Liver (tissue), 8 donors: ENCODE measurements at regions not wholly inside any gene's neighbourhood (a gene's known extent, or its start where the extent isn't known, plus 50 kb on each side); places are given as distances from the start of the nearest gene placed in this dataset.

Experiments used
- DNase-seq: peaks from one replicate; pipeline ENCODE4 v3.0.0-alpha.2; 2017; ENCODE audit warnings: low spot score
- H3K27ac ChIP-seq, 2 donors: one replicate each; pipeline ENCODE4 v1.7.0; 2013; ENCODE audit warnings: inconsistent platforms in 2 of 2, low read length in 2 of 2, control low read depth in 1 of 2, low read depth in 1 of 2, mild to moderate bottlenecking in 1 of 2
- H3K27me3 ChIP-seq, 4 donors: one replicate each; pipeline versions ENCODE4 v1.6.1 to v1.7.0; 2013; ENCODE audit warnings: low read length in 3 of 4, inconsistent platforms in 1 of 4, mild to moderate bottlenecking in 1 of 4, moderate library complexity in 1 of 4; ENCODE audit not compliant: control insufficient read depth in 4 of 4, insufficient read depth in 4 of 4
- H3K36me3 ChIP-seq, 4 donors: one replicate each; pipeline versions ENCODE4 v1.6.1 to v1.7.0; 2013; ENCODE audit warnings: low read length in 3 of 4, mild to moderate bottlenecking in 3 of 4, low read depth in 1 of 4, moderate library complexity in 1 of 4; ENCODE audit not compliant: control insufficient read depth in 4 of 4, insufficient read depth in 3 of 4
- H3K4me1 ChIP-seq, 4 donors: one replicate each; pipeline versions ENCODE4 v1.6.1 to v1.7.0; 2013; ENCODE audit warnings: low read length in 3 of 4, mild to moderate bottlenecking in 3 of 4, moderate library complexity in 1 of 4; ENCODE audit not compliant: control insufficient read depth in 4 of 4, insufficient read depth in 4 of 4
- H3K4me3 ChIP-seq, 3 donors: one replicate each; pipeline versions ENCODE4 v1.6.1 to v1.7.0; 2013; ENCODE audit warnings: low read length in 3 of 3, control low read depth in 1 of 3, low read depth in 1 of 3, mild to moderate bottlenecking in 1 of 3
- H3K9ac ChIP-seq, 2 donors: one replicate each; pipeline ENCODE4 v1.7.0; 2013; ENCODE audit warnings: low read length in 2 of 2, mild to moderate bottlenecking in 2 of 2, moderate library complexity in 2 of 2, control low read depth in 1 of 2, low read depth in 1 of 2
- H3K9me3 ChIP-seq, 4 donors: one replicate each; pipeline versions ENCODE4 v1.6.1 to v1.7.0; 2013; ENCODE audit warnings: low read length in 3 of 4; ENCODE audit not compliant: control insufficient read depth in 4 of 4
- EGR1 ChIP-seq, 2 donors: IDR thresholded peaks; 2 replicates each; pipeline ENCODE4 v1.6.1; 2016 to 2018; ENCODE audit warnings: antibody characterized with exemption in 2 of 2, low read depth in 2 of 2
- FOXA1 ChIP-seq: IDR thresholded peaks from 2 replicates; pipeline ENCODE4 v1.6.1; 2016; ENCODE audit warnings: antibody characterized with exemption
- FOXA2 ChIP-seq: IDR thresholded peaks from 2 replicates; pipeline ENCODE4 v1.6.1; 2016; ENCODE audit warnings: antibody characterized with exemption
- GABPA ChIP-seq, 2 donors: IDR thresholded peaks in 1 of 2; conservative IDR thresholded peaks in 1 of 2; 2 replicates each; pipeline ENCODE4 v1.6.1; 2016; ENCODE audit warnings: antibody characterized with exemption in 2 of 2, mild to moderate bottlenecking in 1 of 2, moderate library complexity in 1 of 2
- HNF4A ChIP-seq, 2 donors: conservative IDR thresholded peaks; 2 replicates each; pipeline ENCODE4 v1.6.1; 2016; ENCODE audit warnings: antibody characterized with exemption in 2 of 2, mild to moderate bottlenecking in 2 of 2
- HNF4G ChIP-seq: IDR thresholded peaks from 2 replicates; pipeline ENCODE4 v1.6.1; 2016; ENCODE audit warnings: antibody characterized with exemption
- JUND ChIP-seq, 2 donors: IDR thresholded peaks; 2 replicates each; pipeline ENCODE4 v1.6.1; 2016; ENCODE audit warnings: antibody characterized with exemption in 2 of 2
- NR2F2 ChIP-seq: IDR thresholded peaks from 2 replicates; pipeline ENCODE4 v1.6.1; 2016; ENCODE audit warnings: antibody characterized with exemption
- RAD21 ChIP-seq, 2 donors: IDR thresholded peaks; 2 replicates each; pipeline ENCODE4 v1.6.1; 2016; ENCODE audit warnings: antibody characterized with exemption in 2 of 2, mild to moderate bottlenecking in 2 of 2
- RXRA ChIP-seq, 2 donors: IDR thresholded peaks; 2 replicates each; pipeline ENCODE4 v1.6.1; 2017 to 2018; ENCODE audit warnings: antibody characterized with exemption in 2 of 2, mild to moderate bottlenecking in 1 of 2
- SP1 ChIP-seq: IDR thresholded peaks from 2 replicates; pipeline ENCODE4 v1.6.1; 2018; ENCODE audit warnings: antibody characterized with exemption, mild to moderate bottlenecking
- TAF1 ChIP-seq: conservative IDR thresholded peaks from 2 replicates; pipeline ENCODE4 v1.6.1; 2016; ENCODE audit warnings: antibody characterized with exemption, mild to moderate bottlenecking
- YY1 ChIP-seq: IDR thresholded peaks from 2 replicates; pipeline ENCODE4 v1.6.1; 2016; ENCODE audit warnings: antibody characterized with exemption, mild to moderate bottlenecking
- WGBS: extraction: QIAGEN DNeasy Blood & Tissue Kit; methylation state at CpG from one replicate; pipeline ENCODE4 v1.1.7; 2013; 5-methylcytosine and 5-hydroxymethylcytosine counted together
- TF ChIP-seq, protein P1 (sequence below): fragments of 150-350 bp; IDR thresholded peaks from 2 replicates; pipeline ENCODE4 v1.5.1; 2017; ENCODE audit warnings: improper control_type of control experiment, low read depth, low read length; ENCODE audit not compliant: missing input control
- TF ChIP-seq, protein P2 (sequence below): IDR thresholded peaks from 2 replicates; pipeline ENCODE4 v1.6.1; 2016; ENCODE audit warnings: antibody characterized with exemption, mild to moderate bottlenecking
- TF ChIP-seq, protein P3 (sequence below): IDR thresholded peaks from 2 replicates; pipeline ENCODE4 v1.6.1; 2016; ENCODE audit warnings: antibody characterized with exemption
- TF ChIP-seq, protein P4 (sequence below): IDR thresholded peaks from 2 replicates; pipeline ENCODE4 v1.6.1; 2016; ENCODE audit warnings: antibody characterized with exemption
- TF ChIP-seq, protein P5 (sequence below): IDR thresholded peaks from 2 replicates; pipeline ENCODE4 v1.6.1; 2016; ENCODE audit warnings: antibody characterized with exemption
- donor health status: healthy.
- donor health status: healthy.
- donor health status: healthy.
- donor health status: healthy.
- donor health status: healthy.

DNA sequence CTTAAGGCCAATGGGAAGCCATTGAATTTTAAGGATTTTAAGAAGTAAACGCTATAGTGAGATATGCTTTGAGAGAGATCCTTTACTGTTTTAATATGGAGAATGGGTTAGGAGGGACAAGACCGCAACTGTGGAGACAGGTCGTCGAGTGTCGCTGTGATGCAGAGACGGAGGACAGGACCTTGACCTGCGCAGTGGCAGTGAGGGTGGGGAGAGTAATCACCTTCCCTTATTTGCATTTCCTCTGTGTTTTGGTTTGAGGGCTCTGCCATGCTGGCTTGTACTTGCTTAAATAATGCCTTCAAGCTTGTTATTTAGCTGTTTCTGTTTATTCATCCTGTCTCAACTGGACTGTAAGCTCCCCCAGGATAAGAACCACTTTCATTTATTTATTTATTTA lies 345.0 kb downstream of the FBXW7 start:
- Histone ChIP-seq H3K4me3 (no peak overlapping the region), H3K9ac (no peak overlapping the region), H3K36me3 (no peaks in the 10 kb centered on the region), H3K9me3 (no peaks in the 10 kb centered on the region), H3K27me3 (no peaks in the 10 kb centered on the region), H3K4me1 (peaks cover 0 to 1% (median under 1%) of the 10 kb centered on the region in 4 donors), H3K27ac (no peak overlapping the region)
- 94% methylated on average over 7 of the region's 7 CpGs for WGBS
- TF ChIP-seq RAD21 (IDR thresholded peaks at IDR 0.05) (no peak), YY1 (no peak), GABPA (IDR thresholded peaks at IDR 0.05 in 1 of 2, conservative IDR thresholded peaks at IDR 0.05 in 1 of 2) (no peak), JUND (IDR thresholded peaks at IDR 0.05) (no peak), FOXA1 (no peak), EGR1 (IDR thresholded peaks at IDR 0.05; ENCODE audit: low read depth in 2 of 2) (no peak), HNF4G (no peak), TAF1 (no peak), FOXA2 (no peak), HNF4A (conservative IDR thresholded peaks at IDR 0.05) (no peak), NR2F2 (no peak), RXRA (IDR thresholded peaks at IDR 0.05) (no peak), SP1 (no peak)
- TF ChIP-seq, protein P1, sequence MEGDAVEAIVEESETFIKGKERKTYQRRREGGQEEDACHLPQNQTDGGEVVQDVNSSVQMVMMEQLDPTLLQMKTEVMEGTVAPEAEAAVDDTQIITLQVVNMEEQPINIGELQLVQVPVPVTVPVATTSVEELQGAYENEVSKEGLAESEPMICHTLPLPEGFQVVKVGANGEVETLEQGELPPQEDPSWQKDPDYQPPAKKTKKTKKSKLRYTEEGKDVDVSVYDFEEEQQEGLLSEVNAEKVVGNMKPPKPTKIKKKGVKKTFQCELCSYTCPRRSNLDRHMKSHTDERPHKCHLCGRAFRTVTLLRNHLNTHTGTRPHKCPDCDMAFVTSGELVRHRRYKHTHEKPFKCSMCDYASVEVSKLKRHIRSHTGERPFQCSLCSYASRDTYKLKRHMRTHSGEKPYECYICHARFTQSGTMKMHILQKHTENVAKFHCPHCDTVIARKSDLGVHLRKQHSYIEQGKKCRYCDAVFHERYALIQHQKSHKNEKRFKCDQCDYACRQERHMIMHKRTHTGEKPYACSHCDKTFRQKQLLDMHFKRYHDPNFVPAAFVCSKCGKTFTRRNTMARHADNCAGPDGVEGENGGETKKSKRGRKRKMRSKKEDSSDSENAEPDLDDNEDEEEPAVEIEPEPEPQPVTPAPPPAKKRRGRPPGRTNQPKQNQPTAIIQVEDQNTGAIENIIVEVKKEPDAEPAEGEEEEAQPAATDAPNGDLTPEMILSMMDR = no peak
- TF ChIP-seq, protein P2, sequence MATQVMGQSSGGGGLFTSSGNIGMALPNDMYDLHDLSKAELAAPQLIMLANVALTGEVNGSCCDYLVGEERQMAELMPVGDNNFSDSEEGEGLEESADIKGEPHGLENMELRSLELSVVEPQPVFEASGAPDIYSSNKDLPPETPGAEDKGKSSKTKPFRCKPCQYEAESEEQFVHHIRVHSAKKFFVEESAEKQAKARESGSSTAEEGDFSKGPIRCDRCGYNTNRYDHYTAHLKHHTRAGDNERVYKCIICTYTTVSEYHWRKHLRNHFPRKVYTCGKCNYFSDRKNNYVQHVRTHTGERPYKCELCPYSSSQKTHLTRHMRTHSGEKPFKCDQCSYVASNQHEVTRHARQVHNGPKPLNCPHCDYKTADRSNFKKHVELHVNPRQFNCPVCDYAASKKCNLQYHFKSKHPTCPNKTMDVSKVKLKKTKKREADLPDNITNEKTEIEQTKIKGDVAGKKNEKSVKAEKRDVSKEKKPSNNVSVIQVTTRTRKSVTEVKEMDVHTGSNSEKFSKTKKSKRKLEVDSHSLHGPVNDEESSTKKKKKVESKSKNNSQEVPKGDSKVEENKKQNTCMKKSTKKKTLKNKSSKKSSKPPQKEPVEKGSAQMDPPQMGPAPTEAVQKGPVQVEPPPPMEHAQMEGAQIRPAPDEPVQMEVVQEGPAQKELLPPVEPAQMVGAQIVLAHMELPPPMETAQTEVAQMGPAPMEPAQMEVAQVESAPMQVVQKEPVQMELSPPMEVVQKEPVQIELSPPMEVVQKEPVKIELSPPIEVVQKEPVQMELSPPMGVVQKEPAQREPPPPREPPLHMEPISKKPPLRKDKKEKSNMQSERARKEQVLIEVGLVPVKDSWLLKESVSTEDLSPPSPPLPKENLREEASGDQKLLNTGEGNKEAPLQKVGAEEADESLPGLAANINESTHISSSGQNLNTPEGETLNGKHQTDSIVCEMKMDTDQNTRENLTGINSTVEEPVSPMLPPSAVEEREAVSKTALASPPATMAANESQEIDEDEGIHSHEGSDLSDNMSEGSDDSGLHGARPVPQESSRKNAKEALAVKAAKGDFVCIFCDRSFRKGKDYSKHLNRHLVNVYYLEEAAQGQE = no peak
- TF ChIP-seq, protein P3, sequence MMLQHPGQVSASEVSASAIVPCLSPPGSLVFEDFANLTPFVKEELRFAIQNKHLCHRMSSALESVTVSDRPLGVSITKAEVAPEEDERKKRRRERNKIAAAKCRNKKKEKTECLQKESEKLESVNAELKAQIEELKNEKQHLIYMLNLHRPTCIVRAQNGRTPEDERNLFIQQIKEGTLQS = no peak
- TF ChIP-seq, protein P4, sequence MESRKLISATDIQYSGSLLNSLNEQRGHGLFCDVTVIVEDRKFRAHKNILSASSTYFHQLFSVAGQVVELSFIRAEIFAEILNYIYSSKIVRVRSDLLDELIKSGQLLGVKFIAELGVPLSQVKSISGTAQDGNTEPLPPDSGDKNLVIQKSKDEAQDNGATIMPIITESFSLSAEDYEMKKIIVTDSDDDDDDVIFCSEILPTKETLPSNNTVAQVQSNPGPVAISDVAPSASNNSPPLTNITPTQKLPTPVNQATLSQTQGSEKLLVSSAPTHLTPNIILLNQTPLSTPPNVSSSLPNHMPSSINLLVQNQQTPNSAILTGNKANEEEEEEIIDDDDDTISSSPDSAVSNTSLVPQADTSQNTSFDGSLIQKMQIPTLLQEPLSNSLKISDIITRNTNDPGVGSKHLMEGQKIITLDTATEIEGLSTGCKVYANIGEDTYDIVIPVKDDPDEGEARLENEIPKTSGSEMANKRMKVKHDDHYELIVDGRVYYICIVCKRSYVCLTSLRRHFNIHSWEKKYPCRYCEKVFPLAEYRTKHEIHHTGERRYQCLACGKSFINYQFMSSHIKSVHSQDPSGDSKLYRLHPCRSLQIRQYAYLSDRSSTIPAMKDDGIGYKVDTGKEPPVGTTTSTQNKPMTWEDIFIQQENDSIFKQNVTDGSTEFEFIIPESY = no peak
- TF ChIP-seq, protein P5, sequence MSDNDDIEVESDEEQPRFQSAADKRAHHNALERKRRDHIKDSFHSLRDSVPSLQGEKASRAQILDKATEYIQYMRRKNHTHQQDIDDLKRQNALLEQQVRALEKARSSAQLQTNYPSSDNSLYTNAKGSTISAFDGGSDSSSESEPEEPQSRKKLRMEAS = no peak
- DNase-seq = no peak
